ENCODE measurements at regions not wholly inside any gene's neighbourhood (a gene's known extent, or its start where the extent isn't known, plus 50 kb on each side); places are given as distances from the start of the nearest gene placed in this dataset.
"Not testable (repeated sequence)": the region's sequence is repeated elsewhere in the genome, so short reads cannot be mapped to it uniquely, and the experiment has no call there.

DNA sequence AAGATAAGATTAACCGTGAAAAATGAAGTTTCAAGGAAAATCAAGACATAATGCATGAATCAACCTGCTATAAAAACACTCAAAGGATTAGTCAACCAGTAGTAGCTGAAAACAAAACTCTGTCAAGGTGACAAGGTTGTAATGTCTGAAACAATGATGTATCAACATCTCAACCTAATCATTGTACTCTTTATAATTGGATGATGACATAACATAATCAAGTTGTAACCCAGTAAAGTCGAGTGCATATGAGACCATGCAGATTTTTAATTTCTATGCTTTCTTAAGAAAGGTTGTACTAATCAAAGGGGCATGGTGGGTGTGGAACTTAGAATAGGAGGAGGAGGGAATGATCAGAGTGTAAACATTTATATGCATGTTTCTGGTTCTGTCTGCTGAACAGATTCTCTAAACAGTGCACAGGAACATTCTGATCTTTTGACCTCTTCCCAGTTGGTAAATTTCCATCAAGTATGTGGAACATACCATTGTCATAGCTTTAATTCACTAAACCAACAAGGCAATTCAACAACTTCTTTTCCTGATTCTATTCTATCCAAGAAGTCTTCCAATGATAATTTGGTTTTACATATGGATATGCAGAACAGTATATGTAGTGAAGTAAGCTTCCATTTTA, 253.7 kb downstream of the TTC6 start:
- no peak for DNase-seq

DNA sequence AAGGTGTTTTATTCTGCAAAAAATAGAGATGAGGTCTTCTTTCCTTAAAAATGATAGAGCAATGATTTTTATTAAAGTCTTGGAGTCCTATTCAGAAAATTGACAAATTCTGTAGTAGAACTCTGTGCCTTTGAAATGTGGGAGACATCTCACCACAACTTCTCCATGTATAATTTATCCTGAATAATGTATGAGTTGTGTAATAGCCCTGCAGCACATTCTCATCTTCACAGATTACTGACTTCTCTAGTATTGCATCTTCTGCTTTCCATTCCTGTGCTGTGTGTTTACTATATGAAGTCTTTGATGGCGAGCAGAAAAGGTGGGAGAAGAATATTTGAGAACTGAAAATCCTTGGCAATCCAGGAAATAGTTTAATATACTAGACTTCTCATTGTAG, 255.6 kb downstream of the TTC6 start:
- DNase-seq, result no peak

DNA sequence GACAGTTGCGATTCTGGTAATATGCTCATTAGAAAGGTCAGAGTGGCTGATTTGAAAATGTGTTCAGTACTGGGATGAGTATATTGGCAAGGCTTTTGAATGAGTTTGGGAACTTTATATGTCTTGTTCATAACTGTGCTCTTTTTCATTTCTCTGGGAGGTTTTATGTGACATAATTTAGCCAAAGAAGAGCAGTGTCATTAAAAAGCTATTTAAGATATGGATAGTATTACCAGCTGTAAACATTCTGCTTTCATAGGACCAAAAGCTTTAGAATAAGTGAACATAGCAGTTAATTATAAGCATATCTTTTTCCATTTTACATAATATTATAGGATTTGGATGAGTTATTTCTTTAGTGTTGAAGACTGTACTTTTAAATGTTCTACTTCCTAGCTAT, 260.4 kb downstream of the TTC6 start:
- no peak for DNase-seq

DNA sequence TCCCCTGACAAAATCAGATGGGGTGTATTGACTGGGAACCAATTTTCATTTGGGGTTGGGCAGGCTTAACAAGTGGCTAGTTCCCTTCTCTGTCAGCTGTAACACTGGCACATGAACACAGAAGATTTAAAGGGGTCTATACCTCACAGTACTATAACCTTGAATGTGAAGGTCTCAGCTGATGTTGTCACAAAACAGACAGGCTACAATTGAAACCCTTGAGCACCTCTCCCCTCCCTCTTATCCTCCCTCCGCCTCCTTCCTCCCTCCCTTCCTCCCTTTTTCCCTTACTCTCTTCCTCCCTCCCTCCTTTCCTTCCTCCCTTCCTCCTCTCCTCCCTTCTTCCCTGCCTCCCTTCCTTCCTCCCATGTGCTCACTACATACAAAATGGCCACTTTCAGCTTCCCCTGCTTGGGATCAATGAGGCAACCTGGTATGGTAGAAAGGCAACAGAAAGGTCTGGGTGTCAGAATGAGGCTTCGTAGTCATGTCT, 262.4 kb downstream of the TTC6 start:
- DNase-seq, result no peak

DNA sequence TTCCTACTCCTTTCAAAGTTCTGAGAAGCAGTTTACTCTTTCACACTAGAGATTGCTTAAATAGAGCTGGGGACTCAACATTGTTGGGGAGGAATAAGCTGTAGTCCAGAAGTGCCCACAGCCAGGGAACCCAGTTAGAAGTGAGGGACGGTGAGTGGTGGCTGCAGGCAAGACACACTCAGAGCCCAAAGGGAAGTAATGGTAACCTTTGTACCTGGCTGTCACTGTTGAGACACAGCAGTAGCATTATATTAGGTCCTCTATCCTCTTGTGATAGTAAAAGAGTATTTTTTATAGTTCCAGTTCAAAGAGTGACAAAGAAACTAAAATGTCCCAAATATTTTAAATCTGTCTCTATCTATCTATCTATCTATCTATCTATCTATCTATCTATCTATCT, 263.3 kb downstream of the TTC6 start:
- no peak for DNase-seq

DNA sequence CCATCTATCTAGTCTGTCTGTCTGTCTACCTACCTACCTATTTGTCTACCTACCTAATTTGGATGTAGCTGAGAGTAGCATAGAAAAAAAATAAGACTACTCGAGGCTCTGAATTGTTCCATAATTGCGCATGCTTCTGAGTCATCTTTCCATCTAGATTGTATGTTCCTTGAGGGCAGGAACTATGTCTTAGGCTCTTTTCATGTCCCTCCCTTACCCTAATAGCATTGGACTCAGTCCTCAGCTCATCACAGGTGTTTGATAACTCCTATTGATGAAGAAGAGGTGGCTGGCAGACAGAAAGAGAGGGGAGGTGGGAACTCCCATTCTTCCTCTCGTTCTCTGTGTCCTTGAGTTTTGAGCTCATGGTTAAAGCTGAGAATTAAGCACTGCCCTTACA, 263.7 kb downstream of the TTC6 start:
- no peak for DNase-seq

DNA sequence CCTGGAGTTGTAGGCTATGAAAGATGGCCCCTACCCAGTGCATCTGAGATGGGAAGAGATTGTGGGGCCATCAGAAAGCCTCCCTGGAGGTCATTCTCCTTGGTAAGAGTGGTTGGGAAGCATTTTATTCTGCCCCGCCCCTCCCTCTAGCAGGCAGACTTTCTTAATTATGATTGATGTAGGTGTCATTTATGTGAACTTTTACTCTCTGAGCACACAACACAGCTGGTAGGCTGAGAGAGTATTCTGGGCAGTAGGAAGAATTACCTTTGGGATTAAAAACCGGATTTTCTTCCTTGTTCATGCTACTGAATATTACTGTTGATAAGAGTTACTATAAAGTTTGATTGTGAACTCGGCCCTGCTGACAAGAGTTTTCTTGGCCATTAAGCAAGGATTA, 266.8 kb downstream of the TTC6 start:
- DNase-seq, result no peak

DNA sequence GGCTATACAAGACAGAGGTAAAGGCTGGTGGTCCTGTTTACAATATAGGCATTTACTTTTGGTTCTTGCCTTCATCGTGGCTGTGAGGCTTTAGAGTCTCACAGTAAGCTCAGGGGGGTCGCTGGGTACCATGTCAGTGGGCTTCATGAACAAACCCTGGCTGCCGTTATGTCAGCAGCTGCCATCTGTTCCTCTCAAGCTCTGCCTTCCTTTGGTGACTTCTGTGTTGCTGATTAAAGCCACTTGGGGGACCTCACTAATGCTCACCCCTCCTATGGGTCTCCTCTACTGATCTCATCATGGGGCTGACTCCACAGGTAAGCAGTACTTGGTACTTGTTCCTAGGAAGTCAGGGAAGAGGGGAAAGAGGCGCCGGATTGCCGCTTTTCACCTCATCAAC, 268.7 kb downstream of the TTC6 start:
- DNase-seq, result no peak

DNA sequence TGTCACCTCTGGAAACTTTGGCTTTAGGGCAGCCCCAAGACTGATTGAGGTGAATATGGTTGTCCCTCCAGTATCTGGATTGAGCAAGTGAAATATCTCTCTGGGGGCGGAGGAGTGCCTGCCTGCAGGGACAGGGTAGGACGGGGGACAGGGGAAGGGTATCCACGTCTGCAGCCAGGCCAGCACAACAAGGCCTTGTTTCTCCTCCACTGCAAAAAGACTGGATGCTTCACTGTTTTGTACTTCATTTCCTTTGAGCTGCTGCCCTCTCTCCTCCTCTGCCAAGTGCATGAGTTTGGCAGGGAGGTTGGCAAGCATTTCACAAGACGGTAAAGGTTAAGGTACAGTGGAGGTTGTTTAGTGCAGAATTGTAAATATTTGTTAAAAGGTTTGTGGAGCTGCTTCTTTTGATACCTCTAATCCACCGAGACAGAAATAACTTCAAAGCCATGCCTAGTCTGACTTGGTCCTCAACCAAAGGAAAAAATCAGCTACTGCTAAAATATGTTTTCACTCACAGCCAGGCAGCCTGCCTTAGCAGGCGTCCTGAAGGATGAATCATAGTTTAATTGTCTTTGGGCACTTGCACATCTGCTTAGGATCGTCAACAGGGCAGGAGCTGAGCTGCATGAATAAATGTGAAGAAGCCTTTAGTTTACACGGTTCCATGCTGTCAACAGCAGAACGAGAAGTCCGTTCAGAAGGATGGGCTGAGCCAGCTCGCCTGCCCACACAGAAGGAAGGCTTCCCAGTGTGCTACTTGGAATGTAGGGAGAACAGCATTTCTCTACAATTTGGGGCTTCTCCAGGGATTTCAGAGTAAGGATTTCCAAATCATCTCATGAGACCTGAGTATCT, 269.7 kb downstream of the TTC6 start:
- DNase-seq, result no peak

DNA sequence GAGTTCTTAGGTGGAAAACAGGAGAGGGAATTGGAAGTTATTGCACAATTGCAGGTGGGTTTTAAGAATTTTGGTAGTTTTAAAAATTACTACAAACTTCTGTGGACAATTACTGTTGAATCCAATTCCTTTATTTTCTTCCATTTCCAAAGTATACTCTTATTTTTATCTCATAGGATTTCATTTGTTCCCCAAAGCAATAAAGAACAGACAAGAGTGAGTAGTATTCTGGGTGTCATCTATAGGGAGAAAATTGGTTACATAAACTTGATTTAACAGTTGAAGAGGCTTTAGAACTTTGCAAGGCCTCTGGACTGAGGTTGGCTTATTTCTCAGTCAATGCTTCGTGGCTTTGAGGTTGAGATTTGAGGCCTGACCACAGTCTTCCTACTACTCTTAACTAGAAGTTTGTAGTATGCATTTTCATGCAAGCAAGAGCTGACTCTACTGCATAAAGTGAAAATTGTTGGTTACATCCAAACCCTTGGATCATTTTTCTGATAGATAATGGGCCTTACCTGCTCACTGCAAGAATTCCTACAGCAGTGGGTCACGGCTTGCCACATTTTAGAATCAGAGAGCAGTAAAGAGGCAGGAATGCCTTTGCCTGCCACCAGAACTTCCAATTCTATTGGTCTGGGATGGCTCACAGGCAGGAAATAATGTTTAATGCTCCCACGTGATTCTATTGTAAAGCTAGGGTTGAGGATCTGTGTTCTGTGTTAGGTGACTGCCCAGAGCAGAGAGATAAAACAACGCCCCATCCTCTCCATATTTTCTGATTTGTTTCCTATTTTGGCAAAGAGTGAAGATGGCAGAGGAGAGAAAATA, 270.5 kb downstream of the TTC6 start:
- DNase-seq, result no peak

DNA sequence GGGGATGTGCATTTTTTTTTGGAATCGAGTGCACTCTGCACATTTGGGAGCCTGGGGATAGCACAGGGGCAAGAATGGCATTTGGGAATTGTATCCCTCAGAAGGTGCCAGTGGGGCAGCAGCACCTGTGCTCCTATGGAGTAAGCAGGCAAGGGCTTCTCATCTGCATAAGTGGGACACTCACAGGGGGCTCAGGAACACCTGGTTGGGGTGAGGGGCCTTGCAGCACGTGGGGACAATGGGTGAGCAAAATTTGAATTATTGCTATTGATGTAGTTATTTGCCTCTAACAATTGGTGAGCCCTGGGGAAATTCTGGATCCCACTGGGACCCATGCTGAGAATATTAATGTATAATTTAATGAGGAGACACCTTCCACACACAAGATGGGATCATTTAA, 274.2 kb downstream of the TTC6 start:
- no peak for DNase-seq

DNA sequence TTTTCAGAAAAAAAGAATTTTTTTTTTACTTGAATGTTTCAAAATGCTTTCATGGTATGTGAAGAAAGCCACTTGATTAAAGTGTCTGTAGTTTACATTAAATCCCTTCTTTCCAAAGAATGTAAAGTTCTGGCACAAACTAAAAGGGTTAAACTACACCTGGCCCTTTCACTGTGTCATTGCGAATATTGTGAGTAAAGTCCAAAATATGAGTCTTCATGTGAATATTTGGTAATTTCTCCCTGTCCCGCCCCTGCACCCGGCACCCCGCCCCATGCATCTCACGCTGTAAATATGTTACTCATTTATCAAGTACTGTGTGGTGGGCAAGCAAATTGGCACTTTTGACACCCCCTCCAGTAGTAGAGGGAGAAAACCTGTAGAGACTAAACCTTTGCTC, 274.7 kb downstream of the TTC6 start:
- no peak for DNase-seq

DNA sequence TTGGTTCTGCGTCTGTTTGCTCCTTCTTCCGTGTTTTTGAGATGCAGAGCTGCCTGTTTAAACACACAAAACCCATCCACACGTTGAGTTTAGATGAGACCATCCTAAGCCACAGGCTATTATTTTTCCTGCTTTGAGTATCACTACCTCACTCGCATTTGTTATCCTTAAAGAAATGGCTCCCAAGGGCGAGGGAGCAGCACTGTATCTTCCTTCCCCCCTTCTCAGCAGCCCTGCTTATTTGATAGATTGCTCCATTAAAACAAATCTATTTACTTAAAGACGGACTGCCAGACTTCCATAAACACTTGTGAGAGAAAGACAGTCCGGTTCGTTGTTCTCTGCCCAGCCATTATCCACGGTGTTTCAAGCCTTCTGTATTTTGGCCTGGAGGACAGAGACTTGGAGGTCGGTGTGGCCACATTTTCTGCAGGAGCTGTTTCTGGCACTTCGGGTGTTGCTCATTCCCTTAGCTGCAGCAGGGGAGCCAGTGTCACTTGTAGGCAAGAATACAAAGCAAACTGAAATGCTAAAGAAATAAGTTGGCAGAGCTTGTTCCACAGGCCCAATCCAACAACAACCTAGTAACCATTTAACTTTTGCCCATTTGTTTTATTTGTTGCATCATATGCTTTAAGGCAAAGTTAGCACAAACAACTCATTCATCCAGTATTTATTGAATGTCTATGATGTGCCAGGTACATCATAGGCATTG, 275.4 kb downstream of the TTC6 start:
- DNase-seq, result no peak

DNA sequence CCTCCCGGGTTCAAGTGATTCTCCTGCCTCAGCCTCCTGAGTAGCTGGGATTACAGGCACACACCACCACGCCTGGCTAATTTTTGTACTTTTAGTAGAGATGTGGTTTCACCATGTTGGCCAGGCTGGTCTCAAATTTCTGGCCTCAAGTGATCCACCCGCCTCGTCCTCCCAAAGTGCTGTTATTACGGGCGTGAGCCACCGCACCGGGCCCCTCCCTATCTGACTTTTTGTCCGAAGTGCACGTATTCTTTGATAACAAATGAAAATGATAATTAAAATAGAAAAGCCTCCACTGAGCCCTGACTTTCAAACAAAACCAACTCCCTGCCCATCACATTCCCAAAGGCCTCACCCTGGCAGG, 278.6 kb downstream of the TTC6 start:
- DNase-seq, result not testable (repeated sequence)

DNA sequence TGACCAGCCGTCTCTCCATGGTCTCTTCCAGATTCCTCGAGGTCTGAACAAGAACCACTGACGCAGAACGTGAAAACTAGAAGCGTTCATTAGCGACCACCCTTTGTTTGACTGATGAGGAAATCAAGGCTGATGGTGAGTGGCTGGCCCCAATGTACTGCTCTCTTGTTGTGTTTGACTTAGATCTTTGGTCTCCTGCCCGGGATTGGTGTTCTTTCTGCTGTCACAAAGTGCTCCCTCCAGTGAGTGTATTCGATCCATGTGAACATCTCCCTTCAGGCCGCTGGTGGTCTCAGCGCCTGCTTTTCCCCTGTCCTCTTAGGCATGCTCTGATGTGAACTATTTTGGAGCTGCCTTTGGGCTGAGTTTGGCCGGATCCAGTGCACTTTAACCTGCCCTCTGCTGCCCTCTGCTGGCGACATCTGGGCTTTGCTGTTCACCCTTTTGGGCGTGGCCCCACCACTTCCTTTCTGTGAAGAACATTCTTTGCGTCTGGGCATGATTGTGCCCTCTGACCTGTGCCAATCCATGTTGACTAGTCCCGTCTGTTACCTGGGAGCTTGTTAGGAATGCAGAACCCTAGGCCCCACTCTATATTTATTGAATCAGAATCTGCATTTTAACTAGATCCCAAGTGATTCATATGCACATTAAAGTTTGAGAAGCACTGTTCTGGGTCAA, 279.1 kb downstream of the TTC6 start:
- DNase-seq, result peak; percentile 75

DNA sequence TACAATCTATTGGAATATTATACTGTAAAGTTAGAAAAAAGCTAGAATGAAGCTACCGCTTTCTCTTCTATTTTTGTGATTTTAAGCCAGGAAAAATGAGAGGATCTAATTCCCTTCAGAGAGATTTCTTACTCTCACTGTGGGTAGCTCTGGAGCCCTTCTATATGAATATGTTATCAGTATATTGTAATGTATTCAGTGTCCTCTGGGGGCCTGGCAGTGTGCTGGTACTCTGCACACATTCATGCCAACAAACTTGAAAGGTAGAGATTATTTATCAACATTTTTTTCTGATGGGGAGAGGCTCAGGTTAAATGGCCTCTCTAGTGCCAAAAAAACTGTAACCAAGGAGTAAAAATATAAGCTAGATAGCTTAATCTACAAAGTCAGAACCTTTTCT, 292.8 kb downstream of the TTC6 start:
- no peak for DNase-seq

DNA sequence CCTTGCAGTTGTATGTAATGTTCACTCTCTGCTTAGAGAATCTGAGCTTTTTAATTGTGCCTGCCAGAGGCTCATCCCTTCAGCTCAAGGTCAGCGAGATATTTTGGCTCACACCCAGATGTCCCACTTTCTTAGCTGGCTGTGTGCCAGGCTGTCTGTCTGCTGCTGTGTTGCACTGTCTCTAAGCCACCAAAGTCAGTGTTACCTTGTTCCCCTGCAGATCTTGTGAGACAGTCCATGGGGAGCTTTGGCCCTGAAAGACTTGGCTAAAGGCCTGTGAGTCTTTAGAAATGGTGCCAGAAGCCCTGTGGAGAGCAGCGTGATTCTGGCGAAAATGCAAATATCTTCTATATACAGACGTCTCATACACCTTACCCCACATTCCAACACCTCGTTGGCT, 293.7 kb downstream of the TTC6 start:
- no peak for DNase-seq

DNA sequence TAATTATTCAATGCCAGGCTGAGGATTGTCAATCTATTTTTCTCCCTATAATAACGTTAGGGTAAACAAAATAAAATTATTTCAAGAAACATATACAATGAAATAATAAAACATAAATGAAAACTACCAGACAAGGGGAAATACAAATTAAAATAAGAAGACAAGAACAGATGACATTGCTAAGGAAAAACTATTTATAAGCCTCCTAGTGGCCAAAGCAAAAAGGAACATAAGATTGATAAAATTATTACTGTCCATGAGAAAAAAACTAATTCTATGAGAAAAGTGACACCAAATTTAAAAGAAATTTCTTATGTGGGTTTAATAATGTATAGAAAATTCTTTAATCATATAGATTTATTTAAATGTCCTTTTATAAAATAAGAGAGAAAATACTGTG, 294.7 kb downstream of the TTC6 start:
- no peak for DNase-seq

DNA sequence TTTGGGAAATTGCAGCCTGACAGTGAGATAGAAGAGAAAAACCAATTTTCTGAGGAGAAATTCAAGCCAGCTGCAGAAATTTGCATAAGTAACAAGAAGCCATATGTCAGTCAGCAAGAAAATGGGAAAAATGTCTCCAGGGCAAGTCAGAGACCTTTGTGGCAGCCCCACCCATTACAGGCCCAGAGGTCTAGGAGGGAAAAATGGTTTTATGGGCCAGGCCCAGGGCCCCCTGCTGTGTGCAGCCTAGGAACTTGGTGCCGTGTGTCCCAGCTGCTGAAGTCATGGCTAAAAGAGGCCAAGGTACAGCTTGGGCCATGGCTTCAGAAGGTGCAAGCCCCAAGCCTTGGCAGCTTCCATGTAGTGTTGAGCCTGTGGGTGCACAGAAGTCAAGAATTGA, 296.1 kb downstream of the TTC6 start:
- not testable (repeated sequence) for DNase-seq

DNA sequence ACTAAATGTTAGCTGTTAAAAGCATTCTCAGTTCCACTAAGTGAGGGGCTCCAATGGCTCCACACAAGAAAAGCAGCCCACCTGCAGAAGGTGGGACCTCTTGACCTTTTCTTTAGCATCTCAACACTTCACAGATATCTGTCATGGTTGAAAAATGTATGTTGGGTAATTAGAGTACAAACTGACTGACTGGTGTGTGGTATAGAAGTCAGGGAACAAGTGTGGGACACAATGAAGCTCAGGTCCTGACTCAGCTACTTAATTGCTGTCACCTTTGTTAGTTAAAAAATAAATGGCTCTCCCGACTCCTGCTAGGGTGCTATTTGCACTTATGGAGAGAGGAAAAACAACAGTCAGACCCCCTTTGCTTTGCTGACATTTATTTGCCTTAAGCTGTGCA, 299.0 kb downstream of the TTC6 start:
- DNase-seq, result no peak

DNA sequence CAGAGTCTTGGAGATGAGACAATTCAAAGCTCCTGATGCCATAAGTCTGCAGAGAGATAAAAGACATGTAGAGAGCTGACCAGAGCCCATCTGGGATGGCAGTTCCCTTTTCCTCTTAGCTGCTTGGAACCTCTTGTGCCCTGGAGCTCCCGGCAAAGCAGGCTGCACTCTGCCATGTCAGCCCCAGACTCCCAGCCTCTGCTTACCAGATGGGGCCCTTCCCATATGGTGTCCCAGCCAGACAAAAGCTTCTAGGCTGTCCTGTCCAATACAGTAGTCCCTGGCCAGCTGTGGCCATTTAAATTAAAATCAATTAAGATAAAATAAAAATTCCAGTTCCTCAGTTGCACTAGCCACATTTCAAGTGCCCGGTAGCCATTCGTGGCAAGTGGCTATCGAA, 303.9 kb downstream of the TTC6 start:
- DNase-seq, result no peak

DNA sequence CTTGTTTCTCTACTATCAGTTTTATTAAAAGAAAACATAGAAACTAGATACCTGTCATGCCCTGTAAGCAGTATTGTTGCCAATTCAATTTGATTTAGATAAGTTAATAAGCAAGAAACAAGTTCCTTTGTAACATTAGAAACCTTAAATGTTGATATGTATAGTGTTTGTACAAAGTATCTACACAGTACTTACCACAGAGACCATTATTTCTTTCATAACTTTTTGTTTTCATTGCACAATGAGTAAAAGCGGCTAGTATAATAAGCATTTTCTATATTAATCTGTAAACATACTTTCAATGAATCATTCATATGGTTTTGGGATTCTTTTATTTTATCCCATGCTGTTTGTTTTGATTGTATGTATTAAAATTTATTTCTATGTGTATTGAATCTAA, 305.1 kb downstream of the TTC6 start:
- DNase-seq, result no peak

DNA sequence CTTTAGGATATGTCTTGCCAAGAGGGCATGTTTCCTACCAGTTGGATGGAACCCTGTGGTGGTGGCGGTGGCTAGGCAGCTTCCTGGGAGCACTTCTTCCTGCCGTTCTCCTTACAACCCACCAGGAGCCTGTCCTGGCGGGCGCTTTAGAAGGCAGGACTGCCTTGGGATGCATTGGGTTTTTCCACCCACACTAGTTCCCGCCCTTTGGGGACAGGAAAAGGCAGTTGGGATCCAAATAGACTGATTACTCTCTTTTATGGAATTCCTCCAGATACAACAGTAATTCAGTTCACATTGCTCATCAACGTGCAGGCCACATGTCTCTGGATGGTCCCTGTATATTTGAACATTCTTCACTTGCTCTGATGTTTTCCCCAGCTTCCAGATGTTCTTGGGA, 305.7 kb upstream of the SSTR1 start:
- no peak for DNase-seq

Measured in stimulated activated CD4-positive, alpha-beta T cell treated with anti-CD3 and anti-CD28 coated beads, Interleukin-4, amount 100 ng/mL, for 1 hour (primary cell).